WERI-Rb-1 (cell line): ENCODE measurements at regions not wholly inside any gene's neighbourhood (a gene's known extent, or its start where the extent isn't known, plus 50 kb on each side); places are given as distances from the start of the nearest gene placed in this dataset.

Source experiments
- DNase-seq: peaks from one replicate; pipeline ENCODE4 v3.0.0-alpha.2; 2020
- H3K27ac ChIP-seq: fragments of 250-450 bp; sonication (Bioruptor Pico); 2 replicates; pipeline ENCODE4 v1.5.1; 2020; ENCODE audit warnings: mild to moderate bottlenecking, moderate library complexity
- H3K27me3 ChIP-seq: fragments of 250-450 bp; sonication (Bioruptor Pico); 2 replicates; pipeline ENCODE4 v1.5.1; 2021; ENCODE audit warnings: mild to moderate bottlenecking, low read depth, moderate library complexity; ENCODE audit not compliant: insufficient read depth, severe bottlenecking
- H3K36me3 ChIP-seq: fragments of 250-450 bp; sonication (Bioruptor Pico); 2 replicates; pipeline ENCODE4 v1.5.1; 2020; ENCODE audit warnings: mild to moderate bottlenecking, moderate library complexity
- H3K4me3 ChIP-seq: 2 replicates; pipeline ENCODE4 v1.5.1; 2011; ENCODE audit warnings: low read depth, mild to moderate bottlenecking, control low read depth, low read length
- H3K9me3 ChIP-seq: fragments of 250-450 bp; sonication (Bioruptor Pico); 2 replicates; pipeline ENCODE4 v1.5.1; 2021; ENCODE audit warnings: mild to moderate bottlenecking, moderate library complexity; ENCODE audit not compliant: severe bottlenecking
- CTCF ChIP-seq: IDR thresholded peaks from 2 replicates; pipeline ENCODE4 v1.5.1; 2011; ENCODE audit warnings: low read depth, mild to moderate bottlenecking, control low read depth, inconsistent platforms, low read length

DNA sequence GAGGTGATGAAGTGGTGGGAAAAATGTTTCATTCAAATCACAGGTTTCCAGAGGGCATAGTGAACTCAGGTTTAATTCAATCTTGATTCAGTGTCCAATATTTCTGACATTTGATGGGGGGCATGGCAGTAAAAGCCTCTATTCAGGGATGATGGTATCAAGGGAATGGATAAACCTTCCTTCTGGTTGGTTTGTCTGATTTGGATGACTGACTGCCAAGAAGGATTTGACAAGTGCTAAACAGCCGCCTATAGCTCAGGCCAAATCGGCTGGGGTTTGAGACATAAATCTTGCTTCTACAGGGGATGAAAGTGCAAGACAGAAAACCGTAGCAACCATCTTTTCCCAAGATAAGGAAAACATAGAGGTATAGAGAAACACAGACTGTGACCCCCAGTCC is 121.8 kb upstream of the C11orf87 start:
- no peak for TF ChIP-seq CTCF
- no peak for DNase-seq
- Histone ChIP-seq H3K36me3 (no peaks in the 10 kb centered on the region), H3K27ac (no peak overlapping the region), H3K4me3 (no peak overlapping the region), H3K9me3 (no peaks in the 10 kb centered on the region), H3K27me3 (no peaks in the 10 kb centered on the region)

- Histone ChIP-seq H3K27ac (no peak overlapping the region), H3K27me3 (no peaks in the 10 kb centered on the region), H3K9me3 (no peaks in the 10 kb centered on the region), H3K36me3 (no peaks in the 10 kb centered on the region), H3K4me3 (no peak overlapping the region)
- no peak for DNase-seq
- no peak for TF ChIP-seq CTCF
Measured at GRCh38 chr11:109302591-109303334, 119.2 kb upstream of the C11orf87 start.

DNA sequence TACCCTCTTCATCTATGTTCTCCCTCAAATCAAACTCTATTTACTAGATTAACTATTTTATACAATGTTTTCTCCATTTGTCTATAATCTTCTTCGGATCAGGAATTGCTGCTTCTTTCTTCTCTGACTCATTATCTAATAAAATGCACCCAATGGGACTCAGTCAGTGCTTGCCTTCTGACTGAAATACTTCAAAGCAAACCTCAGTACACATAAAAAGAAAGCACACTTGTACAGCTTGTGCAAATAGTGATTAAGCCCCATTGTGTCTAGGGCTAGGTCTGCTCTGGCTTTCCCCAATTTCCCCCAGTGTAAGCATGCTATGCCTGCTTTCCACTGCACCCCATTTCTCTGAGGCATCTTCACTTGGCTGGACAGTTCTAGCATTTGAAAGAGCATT is 118.6 kb upstream of the C11orf87 start:
- Histone ChIP-seq H3K36me3 (no peaks in the 10 kb centered on the region), H3K4me3 (no peak overlapping the region), H3K27ac (no peak overlapping the region), H3K27me3 (no peaks in the 10 kb centered on the region), H3K9me3 (no peaks in the 10 kb centered on the region)
- no peak for DNase-seq
- TF ChIP-seq CTCF, result no peak

DNA sequence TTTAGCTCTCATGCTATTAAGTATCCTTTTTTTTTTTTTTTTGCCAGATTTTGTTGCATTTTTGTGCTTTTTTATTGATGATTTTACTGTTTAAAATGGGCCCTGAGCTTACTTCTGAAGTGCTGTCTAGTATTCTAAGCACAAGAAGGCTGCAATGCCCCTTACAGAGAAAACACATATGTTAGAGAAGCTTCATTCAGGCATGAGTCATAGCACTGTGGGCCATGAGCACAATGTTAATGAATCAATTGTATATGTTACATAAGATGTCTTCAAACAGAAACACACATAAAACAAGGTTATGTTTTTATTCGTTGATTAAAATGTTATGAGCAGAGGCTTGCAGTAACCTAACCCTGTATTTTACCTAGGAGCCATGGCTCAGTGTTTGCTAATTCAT is 117.8 kb upstream of the C11orf87 start:
- TF ChIP-seq CTCF, result no peak
- Histone ChIP-seq H3K27me3 (no peaks in the 10 kb centered on the region), H3K27ac (no peak overlapping the region)

DNA sequence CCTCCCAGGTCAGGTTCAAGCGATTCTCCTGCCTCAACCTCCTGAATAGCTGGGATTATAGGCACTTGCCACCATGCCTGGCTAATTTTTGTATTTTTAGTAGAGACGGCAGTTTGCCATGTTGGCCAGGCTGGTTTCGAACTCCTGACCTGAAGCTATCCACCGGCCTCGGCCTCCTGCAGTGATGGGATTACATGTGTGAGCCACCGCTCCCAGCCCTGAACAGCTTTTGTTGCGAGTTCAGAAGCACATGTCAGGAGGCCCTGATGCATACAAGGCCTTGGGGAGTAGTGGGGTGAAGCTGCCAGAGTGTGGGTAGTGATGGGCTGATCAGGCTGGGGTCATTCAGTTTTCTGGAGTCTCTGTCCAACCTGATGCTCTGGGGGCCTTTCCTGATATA is 117.0 kb upstream of the C11orf87 start:
- DNase-seq, result no peak
- H3K4me3 ChIP-seq, result no peak overlapping the region
- H3K27me3 ChIP-seq, result no peaks in the 10 kb centered on the region
- no peak overlapping the region for H3K27ac ChIP-seq
- H3K9me3 ChIP-seq, result no peaks in the 10 kb centered on the region
- H3K36me3 ChIP-seq, result no peaks in the 10 kb centered on the region
- no peak for TF ChIP-seq CTCF

More for the DNA sequence above, 117.8 kb upstream of the C11orf87 start:
- no peak for DNase-seq
- Histone ChIP-seq H3K9me3 (no peaks in the 10 kb centered on the region), H3K4me3 (no peak overlapping the region), H3K36me3 (no peaks in the 10 kb centered on the region)

GRCh38 chr11:109306322-109306721 is 115.7 kb upstream of the C11orf87 start:
- Histone ChIP-seq H3K4me3 (no peak overlapping the region), H3K27ac (no peak overlapping the region), H3K36me3 (no peaks in the 10 kb centered on the region), H3K9me3 (no peaks in the 10 kb centered on the region), H3K27me3 (no peaks in the 10 kb centered on the region)
- no peak for TF ChIP-seq CTCF
- DNase-seq, result no peak
